ENCODE measurements at regions not wholly inside any gene's neighbourhood (a gene's known extent, or its start where the extent isn't known, plus 50 kb on each side); places are given as distances from the start of the nearest gene placed in this dataset.

- H3K4me3 ChIP-seq (ENCODE audit: low read depth, low read length) = no peak overlapping the region
- no peak for DNase-seq (ENCODE audit: low read depth)
- TF ChIP-seq, protein P1, sequence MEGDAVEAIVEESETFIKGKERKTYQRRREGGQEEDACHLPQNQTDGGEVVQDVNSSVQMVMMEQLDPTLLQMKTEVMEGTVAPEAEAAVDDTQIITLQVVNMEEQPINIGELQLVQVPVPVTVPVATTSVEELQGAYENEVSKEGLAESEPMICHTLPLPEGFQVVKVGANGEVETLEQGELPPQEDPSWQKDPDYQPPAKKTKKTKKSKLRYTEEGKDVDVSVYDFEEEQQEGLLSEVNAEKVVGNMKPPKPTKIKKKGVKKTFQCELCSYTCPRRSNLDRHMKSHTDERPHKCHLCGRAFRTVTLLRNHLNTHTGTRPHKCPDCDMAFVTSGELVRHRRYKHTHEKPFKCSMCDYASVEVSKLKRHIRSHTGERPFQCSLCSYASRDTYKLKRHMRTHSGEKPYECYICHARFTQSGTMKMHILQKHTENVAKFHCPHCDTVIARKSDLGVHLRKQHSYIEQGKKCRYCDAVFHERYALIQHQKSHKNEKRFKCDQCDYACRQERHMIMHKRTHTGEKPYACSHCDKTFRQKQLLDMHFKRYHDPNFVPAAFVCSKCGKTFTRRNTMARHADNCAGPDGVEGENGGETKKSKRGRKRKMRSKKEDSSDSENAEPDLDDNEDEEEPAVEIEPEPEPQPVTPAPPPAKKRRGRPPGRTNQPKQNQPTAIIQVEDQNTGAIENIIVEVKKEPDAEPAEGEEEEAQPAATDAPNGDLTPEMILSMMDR (IDR thresholded peaks at IDR 0.05; ENCODE audit: insufficient read depth, low read depth, low read length) = no peak
Observed at GRCh38 chr9:104286799-104287198, 192.7 kb downstream of the SMC2 start.

DNA sequence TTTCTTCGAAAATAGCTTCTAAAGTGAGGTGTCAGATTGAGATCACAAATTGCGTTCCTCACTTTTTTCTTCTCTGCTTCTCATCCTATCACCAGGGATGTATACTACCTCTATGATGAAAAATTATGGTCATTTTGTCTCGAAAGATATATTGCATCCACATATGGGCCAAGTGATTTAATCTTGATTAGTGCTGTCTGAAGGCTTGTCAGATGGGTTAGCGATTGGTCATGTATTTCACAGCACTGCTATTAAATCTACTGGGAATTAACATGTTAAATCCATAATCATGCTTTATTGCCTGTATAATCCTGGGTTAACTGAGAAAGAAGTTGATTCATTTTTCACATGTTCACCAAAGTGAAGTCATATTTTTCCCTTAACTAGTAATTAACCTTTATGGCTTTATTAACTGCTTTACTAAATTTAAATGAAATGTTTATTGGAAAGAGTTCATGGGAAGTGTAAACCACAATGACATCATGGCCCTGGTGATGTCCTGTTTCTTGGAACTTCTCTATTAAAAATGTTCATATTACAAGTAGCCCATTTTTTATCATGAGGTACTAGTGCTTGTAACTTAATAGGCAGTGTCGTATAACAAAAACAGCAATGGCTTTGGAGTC lies 193.3 kb downstream of the SMC2 start:
- peak; percentile 10 for DNase-seq (ENCODE audit: low read depth)
- TF ChIP-seq, protein P1 (IDR thresholded peaks at IDR 0.05; ENCODE audit: insufficient read depth, low read depth, low read length) = no peak
- H3K4me3 ChIP-seq (ENCODE audit: low read depth, low read length) = no peak overlapping the region

GRCh38 chr9:104293877-104294276 lies 199.8 kb downstream of the SMC2 start:
- DNase-seq (ENCODE audit: low read depth) = no peak
- TF ChIP-seq, protein P1 (IDR thresholded peaks at IDR 0.05; ENCODE audit: insufficient read depth, low read depth, low read length) = no peak
- no peak overlapping the region for H3K4me3 ChIP-seq (ENCODE audit: low read depth, low read length)

- TF ChIP-seq, protein P1 (IDR thresholded peaks at IDR 0.05; ENCODE audit: insufficient read depth, low read depth, low read length) = no peak
Observed at GRCh38 chr9:104300124-104300523, 203.9 kb upstream of the OR13F1 start.

DNA sequence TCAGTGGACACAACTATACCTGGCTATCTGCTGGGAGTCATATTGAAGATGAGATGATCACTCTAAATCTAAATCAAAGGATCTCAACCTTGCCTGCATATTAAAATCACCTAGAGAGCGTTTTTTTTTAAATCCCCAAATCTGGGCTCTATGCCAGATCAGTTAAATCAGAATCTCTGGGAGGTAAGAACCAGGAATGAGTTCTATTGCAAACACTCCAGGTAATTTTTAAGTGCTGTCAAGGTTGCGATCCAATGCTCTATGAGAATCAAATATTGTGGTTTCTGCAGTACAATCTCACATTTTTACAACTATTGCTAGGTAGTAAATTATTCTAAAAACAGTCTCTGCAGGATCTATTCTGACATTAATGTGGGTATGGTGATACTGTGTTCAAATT lies 202.3 kb upstream of the OR13F1 start:
- TF ChIP-seq, protein P1 (IDR thresholded peaks at IDR 0.05; ENCODE audit: insufficient read depth, low read depth, low read length) = no peak
- DNase-seq (ENCODE audit: low read depth) = no peak
- H3K4me3 ChIP-seq (ENCODE audit: low read depth, low read length) = no peak overlapping the region

More at GRCh38 chr9:104300124-104300523, 203.9 kb upstream of the OR13F1 start:
- DNase-seq (ENCODE audit: low read depth) = no peak
- H3K4me3 ChIP-seq (ENCODE audit: low read depth, low read length) = no peak overlapping the region

GRCh38 chr9:104302775-104303174 lies 201.3 kb upstream of the OR13F1 start:
- DNase-seq (ENCODE audit: low read depth) = no peak
- no peak overlapping the region for H3K4me3 ChIP-seq (ENCODE audit: low read depth, low read length)
- TF ChIP-seq, protein P1 (IDR thresholded peaks at IDR 0.05; ENCODE audit: insufficient read depth, low read depth, low read length) = no peak

DNA sequence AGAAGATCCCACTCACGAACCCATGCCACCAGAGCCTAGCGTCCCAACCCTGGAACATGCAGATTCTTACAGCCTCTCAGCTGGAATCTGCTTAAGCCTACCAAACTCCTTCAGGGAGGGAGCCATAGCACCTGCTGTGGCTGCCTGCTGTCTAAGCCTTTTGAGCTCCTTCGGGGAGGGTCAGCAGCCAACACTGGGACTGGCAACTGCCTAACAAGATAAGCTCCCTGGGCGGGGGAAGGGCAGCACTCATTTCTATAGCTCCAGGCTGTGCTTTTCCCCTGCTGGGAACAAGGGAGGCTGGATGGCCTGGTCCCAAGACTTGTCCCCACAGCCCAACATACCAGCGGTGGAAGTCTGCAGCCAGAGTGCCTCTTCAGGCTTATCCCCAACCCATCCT lies 199.1 kb upstream of the OR13F1 start:
- TF ChIP-seq, protein P1 (IDR thresholded peaks at IDR 0.05; ENCODE audit: insufficient read depth, low read depth, low read length) = no peak
- no peak for DNase-seq (ENCODE audit: low read depth)
- no peak overlapping the region for H3K4me3 ChIP-seq (ENCODE audit: low read depth, low read length)

Data from fibroblast of villous mesenchyme (primary cell).